ENCODE measurements at regions not wholly inside any gene's neighbourhood (a gene's known extent, or its start where the extent isn't known, plus 50 kb on each side); places are given as distances from the start of the nearest gene placed in this dataset.

GRCh38 chr4:140316799-140317198 lies 56.6 kb upstream of the SCOC start:
- no peak for DNase-seq (ENCODE audit: low read depth in 2 of 3, low spot score in 2 of 3)

- DNase-seq (ENCODE audit: low read depth in 2 of 3, low spot score in 2 of 3) = no peak
Measured at GRCh38 chr4:140315970-140316369, 57.5 kb upstream of the SCOC start.

DNA sequence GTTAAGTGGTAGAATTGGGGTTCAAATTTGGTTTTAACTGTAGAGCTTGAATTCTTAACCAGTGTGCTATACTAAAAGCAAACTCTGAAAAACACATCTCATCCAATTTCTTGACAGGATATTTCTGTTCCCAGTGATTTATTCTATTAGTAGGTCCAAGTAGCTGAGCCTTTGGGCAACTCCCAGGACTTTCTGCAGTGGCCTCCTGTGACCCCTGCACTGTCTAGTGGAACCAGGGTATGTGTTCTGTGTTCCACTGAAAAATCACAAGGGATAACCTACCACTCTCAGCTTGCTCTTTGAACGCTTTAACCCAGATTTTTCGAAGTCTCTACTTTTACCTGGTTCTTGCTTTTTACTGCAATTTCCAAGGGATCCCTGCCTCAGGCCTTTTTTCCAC lies 58.0 kb upstream of the SCOC start:
- DNase-seq (ENCODE audit: low read depth in 2 of 3, low spot score in 2 of 3) = no peak

- DNase-seq (ENCODE audit: low read depth in 2 of 3, low spot score in 2 of 3) = no peak
Measured at GRCh38 chr4:140315019-140315418, 58.4 kb upstream of the SCOC start.

- no peak for DNase-seq (ENCODE audit: low read depth in 2 of 3, low spot score in 2 of 3)
Measured at GRCh38 chr4:140312100-140312499, 61.3 kb upstream of the SCOC start.

DNA sequence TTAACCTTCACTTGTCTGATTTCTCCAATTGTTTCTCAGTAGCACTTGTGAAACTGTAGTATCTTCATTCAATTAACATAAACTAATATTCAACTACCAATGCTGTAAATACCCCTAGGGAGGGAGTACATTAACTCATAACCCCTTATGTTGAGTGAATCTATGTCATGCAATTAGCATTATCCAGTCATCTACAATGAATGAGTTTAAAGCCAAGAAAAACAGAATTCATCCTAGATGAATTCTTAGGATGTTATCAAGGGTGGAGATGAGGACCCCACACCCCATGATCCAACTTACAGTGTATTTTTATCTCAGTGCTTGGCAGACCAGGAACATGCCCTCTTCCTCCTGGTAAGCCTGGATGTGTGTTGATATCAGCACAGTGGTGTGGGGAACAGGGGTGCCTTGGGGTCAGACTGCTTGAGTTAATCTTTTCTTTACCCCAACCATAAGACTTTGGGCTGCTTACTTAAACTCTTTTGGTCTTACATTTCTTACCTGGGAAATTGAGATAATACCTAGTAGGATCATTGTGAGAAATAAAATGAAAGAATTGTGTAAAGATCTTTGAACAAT lies 62.1 kb upstream of the SCOC start:
- no peak for DNase-seq (ENCODE audit: low read depth in 2 of 3, low spot score in 2 of 3)

DNA sequence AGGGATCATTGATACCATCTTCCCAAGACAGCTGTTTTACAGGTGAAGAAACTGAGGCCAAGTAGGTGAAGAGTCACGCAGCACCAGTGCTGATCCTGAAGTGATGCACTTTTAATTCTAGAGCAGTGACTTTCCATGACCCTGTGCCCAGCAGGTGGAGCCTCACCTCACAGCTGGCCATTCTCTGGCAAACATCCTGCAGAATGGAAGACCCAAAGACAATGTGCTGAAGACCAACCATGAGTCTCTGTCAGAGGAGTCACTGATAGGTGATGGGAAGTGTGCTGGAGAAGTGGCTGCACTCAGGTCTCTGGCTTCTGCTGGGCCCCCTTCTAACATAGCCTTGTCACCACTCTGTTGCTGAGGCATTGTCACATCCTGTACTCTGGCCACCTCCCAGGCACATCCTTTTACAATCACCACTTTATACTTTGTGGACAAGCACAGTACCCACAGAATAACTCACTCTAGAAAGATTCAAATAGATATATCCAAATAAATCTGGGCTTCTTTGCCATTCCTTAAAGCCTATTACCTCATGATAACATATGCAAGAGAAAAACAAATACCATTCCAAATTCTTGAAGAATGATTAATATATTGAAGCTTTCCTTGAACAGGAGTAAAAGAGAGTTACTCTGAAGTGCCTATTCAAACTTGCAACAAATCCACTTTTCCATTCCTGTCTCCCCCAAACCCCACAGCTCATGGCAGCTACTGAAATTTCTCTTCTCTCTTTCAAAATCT lies 64.1 kb upstream of the SCOC start:
- no peak for DNase-seq (ENCODE audit: low read depth in 2 of 3, low spot score in 2 of 3)

DNA sequence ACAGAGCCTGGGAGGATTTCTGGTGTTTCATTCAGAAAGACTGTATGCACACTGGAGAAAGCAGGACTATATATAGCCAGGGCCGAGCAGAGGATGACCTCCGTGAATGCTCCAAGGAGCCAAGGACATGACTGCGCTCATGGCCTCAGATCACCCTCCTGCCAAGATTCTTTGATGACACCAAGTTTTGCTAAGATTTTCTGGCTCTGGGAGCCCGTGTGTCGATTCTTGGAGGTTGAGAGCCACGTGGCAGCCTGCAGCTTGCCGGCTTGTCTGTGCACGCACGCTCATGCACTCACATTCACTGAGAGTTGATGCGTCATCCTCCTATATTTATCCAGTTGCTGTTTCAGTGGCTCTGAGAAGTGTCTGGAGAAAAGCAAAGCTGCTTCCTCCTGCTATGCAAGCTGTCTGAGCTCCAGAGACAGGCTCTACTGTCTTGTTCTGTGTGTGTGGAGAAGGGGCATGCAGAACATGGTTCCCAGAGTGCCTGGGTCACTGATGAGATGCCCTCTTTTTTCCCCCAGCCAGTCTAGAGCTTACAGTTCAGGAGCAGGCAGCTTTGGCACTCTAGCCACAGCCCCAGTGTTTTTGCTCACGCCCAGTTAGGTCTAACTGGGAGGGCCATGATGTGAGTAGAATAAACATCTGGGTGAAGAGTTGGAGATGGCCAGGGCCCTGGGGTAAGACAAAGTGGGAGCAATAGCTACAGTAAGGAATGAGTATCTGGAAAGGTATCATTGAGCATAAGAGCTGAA lies 64.9 kb upstream of the SCOC start:
- no peak for DNase-seq (ENCODE audit: low read depth in 2 of 3, low spot score in 2 of 3)

DNA sequence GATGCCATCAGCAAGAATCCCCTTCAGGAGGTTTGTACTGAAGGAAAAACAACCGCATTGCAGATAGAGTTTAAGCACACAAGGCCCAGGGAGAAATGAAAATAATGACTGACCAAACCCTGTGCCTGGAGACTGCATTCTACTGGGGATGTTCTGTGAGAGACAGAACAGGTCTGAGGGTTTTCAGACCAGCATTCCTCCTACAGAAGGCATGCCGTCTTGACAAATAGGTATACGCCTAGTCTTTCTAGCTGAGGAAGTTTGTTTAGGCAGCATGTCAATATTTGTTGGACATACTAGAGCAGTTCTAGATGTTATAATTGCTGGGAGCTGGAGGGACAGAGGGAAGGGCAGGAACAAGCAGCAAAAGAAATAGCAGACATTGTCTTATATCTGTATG lies 68.4 kb upstream of the SCOC start:
- DNase-seq (ENCODE audit: low read depth in 2 of 3, low spot score in 2 of 3) = no peak

GRCh38 chr4:140304346-140304745 lies 69.1 kb upstream of the SCOC start:
- DNase-seq (ENCODE audit: low read depth in 2 of 3, low spot score in 2 of 3) = no peak

GRCh38 chr4:140302151-140302859 lies 71.1 kb upstream of the SCOC start:
- no peak for DNase-seq (ENCODE audit: low read depth in 2 of 3, low spot score in 2 of 3)

GRCh38 chr4:140300271-140300970 lies 73.0 kb upstream of the SCOC start:
- no peak for DNase-seq (ENCODE audit: low read depth in 2 of 3, low spot score in 2 of 3)

DNA sequence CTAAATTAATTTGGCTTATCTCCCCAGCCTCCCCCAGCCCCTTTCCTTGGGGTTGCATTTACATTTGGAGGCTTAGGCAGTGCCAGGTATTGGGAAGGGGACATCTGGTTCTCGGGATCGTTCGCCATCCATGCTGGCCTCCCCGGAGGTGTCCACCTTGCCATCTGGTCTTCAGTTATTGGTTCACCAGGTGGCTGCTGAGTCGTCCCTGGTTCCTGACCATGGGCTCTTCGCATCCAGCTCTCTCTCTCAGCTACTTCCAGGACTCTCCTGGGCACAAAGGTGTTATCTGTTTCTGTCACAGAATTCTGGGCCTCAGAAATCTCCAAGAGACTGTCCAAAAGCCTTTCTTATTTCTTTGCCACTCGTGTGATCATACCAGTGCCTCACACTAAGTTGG lies 75.4 kb upstream of the SCOC start:
- DNase-seq (ENCODE audit: low read depth in 2 of 3, low spot score in 2 of 3) = no peak

DNA sequence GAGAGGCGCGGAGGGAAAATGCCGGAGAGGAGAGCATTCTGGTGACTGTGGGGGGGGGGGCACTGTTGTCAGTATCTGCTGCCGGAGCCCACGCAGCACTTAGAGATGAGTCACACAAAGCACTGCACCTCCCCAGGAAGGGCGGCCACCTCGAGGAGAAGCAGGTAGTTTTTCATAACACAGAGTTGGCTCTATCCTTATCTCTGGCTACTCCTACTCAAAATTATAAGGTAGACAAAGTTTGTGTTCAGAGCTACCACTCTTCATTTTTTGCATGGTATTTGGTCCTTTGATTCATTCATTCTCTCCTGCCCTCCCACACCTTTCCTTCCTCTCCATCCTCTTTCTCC lies 76.2 kb upstream of the SCOC start:
- DNase-seq (ENCODE audit: low read depth in 2 of 3, low spot score in 2 of 3) = no peak

GRCh38 chr4:140296335-140297220 lies 76.9 kb upstream of the SCOC start:
- no peak for DNase-seq (ENCODE audit: low read depth in 2 of 3, low spot score in 2 of 3)

DNA sequence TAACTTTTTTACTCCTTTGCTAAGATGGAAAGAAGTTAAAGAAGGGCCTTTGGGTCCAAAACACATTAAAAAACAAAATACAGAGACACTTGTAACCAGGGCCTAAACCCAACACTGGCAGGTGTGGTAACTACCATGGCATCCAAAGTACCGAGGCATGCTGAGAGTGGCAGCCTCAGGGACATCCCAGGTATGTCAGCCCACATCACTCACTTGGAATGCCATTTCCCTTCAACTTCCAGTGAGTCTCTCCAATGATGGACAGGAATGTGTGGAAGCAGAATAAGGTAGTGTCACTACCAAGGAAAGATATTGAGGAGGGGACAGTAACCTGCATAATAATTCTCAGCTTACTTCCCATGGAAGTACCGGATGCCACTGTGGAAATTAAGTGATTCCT lies 79.5 kb upstream of the SCOC start:
- DNase-seq (ENCODE audit: low read depth in 2 of 3, low spot score in 2 of 3) = no peak

GRCh38 chr4:140291259-140291658 lies 82.2 kb upstream of the SCOC start:
- no peak for DNase-seq (ENCODE audit: low read depth in 2 of 3, low spot score in 2 of 3)

DNA sequence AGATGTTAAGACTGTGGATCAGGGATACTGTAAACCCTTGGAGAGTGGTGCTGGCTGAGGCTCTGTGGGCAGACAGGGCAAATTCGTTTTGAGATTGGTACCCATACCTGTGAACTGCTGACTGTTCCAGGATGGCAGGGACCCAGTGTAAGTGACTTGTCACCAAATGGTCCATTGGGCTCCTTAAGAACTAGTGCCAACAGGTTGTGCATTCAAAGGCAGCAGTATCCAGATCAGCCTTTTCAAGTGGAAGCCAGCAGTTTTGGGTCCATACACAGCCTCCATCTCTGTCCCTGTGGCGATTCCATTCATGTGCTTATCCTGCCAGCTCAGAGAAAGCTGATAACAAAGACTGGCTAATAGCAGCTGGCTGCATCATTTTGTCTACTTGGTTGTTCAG lies 84.0 kb upstream of the SCOC start:
- no peak for DNase-seq (ENCODE audit: low read depth in 2 of 3, low spot score in 2 of 3)

- no peak for DNase-seq (ENCODE audit: low read depth in 2 of 3, low spot score in 2 of 3)
Measured at GRCh38 chr4:140286456-140286855, 87.0 kb upstream of the SCOC start.

GRCh38 chr4:140284456-140284855 lies 89.0 kb upstream of the SCOC start:
- no peak for DNase-seq (ENCODE audit: low read depth in 2 of 3, low spot score in 2 of 3)
